ENCODE measurements at regions not wholly inside any gene's neighbourhood (a gene's known extent, or its start where the extent isn't known, plus 50 kb on each side); places are given as distances from the start of the nearest gene placed in this dataset.

GRCh38 chr17:73990290-73990689 lies 213.2 kb upstream of the RPL38 start:
- DNase-seq: no peak

GRCh38 chr17:73991260-73991659 lies 212.2 kb upstream of the RPL38 start:
- DNase-seq: no peak

DNA sequence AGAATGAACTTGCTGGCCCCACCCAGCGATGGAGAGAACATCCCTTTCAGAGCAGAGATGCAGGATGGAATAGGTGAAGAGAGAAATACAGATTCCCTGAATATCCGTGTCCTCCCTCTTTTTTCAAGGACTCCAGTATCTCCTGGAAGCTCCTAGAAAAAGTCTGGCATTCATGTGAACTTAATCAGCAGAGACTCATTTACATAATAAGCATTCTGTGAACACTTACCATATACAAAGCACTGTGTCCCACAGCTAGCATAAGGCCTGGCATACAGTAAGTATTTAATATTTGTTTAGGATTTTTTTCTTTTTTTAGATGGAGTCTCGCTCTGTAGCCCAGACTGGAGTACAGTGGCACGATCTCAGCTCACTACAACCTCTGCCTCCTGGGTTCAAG lies 208.5 kb upstream of the RPL38 start:
- no peak for DNase-seq

GRCh38 chr17:73997059-73997458 lies 206.4 kb upstream of the RPL38 start:
- no peak for DNase-seq

- no peak for DNase-seq
Observed at GRCh38 chr17:73998249-73998648, 205.2 kb upstream of the RPL38 start.

DNA sequence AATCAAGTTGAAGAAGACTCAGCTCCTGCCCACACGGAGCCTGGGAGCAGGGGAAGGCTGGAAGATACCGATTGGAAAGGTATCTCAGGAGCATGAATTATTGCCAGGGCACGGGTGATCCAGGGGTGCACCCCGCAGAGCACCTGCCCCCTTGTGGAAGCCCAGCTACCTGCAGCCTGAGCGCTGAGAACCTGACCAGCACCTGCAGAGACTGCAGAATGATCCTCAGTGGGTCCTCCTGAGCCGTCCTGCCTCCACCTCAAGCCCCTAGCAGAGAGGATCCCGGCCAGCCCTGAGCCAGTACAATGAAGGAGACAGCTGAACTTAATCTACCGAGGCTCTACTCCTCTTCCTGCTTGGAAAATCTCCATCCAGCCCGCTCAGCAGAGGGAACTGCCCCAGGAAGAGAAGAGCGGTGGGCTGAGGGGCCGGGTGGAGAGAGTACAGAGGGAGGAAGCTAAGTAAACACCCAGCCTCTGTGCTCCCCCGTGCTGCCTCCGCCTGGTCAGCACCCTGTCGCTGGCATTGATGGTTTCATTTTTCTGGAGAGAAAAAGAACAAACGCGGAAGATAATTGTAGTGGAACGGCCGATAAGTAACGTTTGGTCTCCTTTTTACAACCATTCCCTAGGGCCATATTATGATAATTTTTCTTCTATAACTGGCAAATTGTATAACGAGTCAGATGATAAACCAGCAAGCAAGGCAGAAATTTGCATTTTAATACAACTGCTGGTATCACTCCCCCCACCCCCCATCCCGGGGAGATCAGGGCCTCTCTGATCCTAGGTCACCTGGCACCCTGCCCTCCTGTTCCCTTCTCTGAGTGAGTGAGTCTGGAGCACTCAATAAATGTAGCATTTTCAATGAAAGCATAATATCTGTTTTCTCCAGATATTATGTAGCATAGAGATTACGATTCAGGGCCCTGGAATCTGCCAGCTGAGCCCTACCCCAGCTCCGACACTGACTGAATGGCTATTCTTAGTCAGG lies 204.5 kb upstream of the RPL38 start:
- no peak for DNase-seq

GRCh38 chr17:74001145-74001544 lies 202.3 kb upstream of the RPL38 start:
- no peak for DNase-seq

GRCh38 chr17:74002241-74002640 lies 201.2 kb upstream of the RPL38 start:
- DNase-seq: no peak

- no peak for DNase-seq
Observed at GRCh38 chr17:74004056-74004455, 199.4 kb upstream of the RPL38 start.

- no peak for DNase-seq
Observed at GRCh38 chr17:74005790-74006189, 197.7 kb upstream of the RPL38 start.

DNA sequence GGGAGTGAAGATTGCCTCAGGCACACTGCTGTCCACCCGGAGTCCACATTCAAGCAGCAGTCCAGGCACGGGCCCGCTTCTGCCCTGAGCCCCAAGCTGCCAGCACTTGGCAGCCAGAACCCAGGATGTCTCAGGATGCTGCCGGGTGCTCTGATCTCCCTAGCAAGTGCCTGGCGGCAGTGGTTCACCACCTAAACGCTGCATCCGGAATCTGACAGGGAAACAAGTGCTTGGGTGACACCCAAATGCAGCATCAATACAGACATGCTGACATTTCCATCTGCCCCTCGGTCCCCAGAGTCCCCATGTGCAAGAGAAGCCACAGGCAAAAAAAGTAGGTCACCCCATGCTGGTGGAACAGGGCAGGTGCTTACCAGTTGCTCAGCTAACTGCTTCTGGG lies 197.1 kb upstream of the RPL38 start:
- DNase-seq: no peak

GRCh38 chr17:74008196-74008595 lies 195.3 kb upstream of the RPL38 start:
- DNase-seq: no peak

DNA sequence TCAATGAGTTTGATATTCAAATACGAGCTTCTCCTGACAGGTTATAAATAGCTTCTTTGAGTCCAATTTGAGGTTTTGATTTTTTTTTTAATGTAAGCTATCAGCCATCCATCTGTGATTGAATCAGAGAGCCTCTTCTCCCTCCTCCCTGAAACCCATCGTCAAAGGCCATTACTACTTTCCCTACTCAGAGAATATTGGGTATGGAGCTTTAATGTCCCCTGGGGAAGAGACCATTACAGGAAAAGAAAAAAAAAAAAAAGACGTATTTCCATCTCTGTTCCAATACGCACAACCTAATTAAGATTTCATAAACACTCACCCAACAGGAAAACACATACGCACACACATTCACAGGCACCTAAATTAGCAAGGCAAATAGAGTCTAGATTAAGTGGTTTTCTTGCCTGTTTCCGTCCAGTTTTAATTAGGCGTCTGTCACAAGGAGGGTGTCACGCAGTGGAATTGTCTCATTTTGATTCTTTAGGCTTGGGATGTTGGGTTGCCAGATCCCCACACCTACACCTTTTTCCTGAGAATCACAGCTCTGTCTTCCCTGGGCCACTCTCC lies 194.3 kb upstream of the RPL38 start:
- DNase-seq: no peak

- no peak for DNase-seq
Observed at GRCh38 chr17:74010903-74011302, 192.6 kb upstream of the RPL38 start.

DNA sequence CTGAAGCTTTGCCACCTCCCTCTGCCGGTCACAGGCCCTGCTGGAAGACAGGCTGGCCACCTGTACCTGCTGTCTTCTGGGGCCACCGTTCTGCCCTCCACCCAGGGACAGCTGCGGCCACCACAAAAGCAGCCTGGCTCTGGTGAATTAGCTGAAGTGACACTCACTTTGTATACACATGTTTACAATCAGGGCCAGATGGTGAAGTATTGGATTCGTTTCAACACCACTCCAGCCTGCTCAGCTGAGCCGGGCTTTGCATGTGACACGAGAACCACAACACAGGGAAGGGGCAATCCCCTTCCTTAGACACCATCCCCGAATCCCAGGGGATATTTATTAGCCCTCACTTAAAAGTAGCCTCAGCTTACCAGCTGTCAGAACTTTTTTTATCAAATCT lies 191.5 kb upstream of the RPL38 start:
- no peak for DNase-seq

DNA sequence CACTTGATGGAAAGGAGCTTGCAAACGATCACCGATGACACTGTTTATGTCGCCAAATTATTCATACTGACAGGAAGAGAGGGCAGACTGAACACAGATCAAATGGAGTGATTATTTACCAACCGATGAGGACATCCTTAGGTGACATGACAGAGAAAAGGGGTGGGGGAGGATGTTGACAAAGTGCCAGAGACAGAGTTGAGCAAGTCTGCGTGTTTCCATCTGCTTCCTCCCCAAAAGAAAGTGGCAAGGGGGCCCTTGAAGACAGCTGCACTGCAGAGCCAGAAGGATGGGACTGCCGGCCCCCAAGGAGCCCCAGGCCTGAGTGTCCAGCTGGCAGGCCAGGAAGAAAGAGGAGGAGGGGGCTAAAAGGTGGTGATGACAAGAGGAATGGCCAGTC lies 191.0 kb upstream of the RPL38 start:
- DNase-seq: no peak

GRCh38 chr17:74015316-74015715 lies 188.2 kb upstream of the RPL38 start:
- DNase-seq: no peak

DNA sequence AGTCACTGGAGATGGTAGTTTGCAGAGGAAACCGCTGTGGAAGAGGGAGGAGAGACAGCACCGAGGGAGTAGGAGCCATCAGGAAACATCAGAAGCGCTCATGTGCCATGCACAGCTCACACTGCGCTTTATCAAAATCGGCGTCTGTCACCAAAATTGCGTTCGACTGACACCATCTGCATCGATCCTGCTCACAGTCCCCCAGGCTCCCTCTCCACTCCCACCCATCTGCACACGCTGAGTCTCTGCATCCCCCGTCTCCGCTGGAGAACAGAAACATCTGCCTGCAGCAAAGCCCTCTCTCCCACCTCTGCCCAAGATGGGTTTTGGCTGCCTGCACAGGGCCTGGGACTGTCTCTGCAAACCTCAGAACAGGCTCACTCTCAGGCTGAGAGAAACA lies 187.5 kb upstream of the RPL38 start:
- DNase-seq: no peak

DNA sequence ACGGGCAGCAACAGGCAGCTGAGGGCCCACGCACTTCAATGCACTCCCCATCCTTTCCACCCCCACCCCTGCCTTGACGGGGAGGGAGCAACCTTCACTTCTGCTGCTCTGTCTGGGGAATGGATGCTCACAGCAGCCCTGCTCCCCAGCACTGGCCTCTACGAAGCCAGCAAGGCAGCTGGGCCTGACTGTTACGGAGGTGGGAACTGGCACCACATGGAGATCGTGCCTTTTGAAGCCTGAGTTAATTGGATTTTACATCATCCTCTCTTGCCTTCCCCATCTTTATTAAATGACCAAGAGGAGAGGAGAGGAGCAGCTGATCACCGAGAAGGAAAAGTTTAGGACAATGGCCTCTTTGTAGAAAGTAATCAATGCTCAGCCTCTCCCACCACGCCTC lies 187.0 kb upstream of the RPL38 start:
- DNase-seq: no peak

- DNase-seq: no peak
Observed at GRCh38 chr17:74017466-74017865, 186.0 kb upstream of the RPL38 start.

DNA sequence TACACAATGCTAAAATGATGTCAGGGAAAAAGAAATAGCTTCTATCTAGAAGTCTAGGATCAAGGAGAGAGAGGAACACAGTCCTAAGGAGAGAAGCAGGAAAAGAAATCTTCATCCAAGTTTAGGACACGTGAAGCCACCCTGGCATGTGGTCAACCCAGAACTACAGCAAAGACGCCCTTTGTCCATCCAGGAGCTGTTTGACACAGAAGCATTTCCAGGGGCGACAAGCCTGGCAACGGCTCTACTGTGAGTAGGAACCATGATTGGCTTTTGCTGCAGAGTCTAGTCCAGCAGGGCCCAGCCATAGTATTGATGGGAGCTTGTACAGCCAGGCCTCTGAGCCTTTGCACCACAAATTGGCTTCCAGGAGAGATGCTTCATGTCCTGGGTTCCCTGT lies 185.4 kb upstream of the RPL38 start:
- DNase-seq: peak in 1 of 2 donors; percentile 35

GRCh38 chr17:74019271-74019670 lies 184.2 kb upstream of the RPL38 start:
- no peak for DNase-seq

DNA sequence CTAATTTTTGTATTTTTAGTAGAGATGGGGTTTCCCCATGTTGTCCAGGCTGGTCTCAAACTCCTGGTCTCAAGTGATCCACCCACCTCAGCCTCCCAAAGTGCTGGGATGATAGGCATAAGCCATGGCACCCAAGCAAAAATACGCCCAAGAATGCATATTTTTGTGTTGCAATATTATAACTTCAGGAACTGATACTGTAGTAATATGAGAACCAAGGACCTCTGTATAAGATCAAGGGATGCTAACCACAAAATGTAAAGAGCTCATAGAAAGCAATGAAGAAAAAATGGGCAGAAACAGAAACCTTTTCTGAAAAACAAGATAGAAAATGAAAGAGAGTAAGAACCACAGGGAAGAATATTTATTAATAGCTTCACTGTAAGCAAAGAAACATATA lies 183.6 kb upstream of the RPL38 start:
- DNase-seq: no peak

DNA sequence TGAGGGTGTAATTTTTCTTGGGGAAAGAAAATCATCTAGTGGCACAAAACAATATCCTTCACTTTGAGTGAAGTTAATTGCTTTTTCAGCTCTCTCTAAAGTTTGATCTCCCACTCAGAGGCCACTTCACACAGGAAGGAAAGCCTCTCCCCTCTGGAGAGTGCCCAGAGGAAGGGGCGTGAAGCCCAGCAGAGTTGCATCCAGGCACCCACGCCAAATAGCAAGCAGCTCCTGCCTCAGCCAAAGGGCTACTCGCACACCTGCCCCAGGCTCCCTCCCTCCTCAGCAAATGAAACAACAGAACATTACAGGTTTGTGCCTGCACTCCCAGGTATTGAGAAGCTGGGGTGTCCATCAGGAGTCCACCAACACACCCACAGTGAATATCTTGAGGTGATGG lies 183.0 kb upstream of the RPL38 start:
- DNase-seq: no peak
